NCI-H128 (cell line): ENCODE measurements at regions not wholly inside any gene's neighbourhood (a gene's known extent, or its start where the extent isn't known, plus 50 kb on each side); places are given as distances from the start of the nearest gene placed in this dataset.

ENCODE experiments used
- DNase-seq: peaks from one replicate; lab custom pipeline; 2025; ENCODE audit not compliant: unreplicated experiment; lab: John Stamatoyannopoulos, UW

GRCh38 chr3:126267169-126267975 is 87.0 kb upstream of the ALDH1L1 start:
- no peak for DNase-seq

- DNase-seq = no peak
These were observed 86.4 kb upstream of the ALDH1L1 start for GRCh38 chr3:126266850-126267168.

GRCh38 chr3:126266291-126266840 is 86.0 kb upstream of the ALDH1L1 start:
- no peak for DNase-seq

GRCh38 chr3:126264952-126265351 is 84.6 kb upstream of the ALDH1L1 start:
- no peak for DNase-seq

- DNase-seq = no peak
These were observed 84.0 kb upstream of the ALDH1L1 start for GRCh38 chr3:126264381-126264780.

GRCh38 chr3:126263971-126264370 is 83.6 kb upstream of the ALDH1L1 start:
- no peak for DNase-seq

- no peak for DNase-seq
These were observed 83.2 kb upstream of the ALDH1L1 start for GRCh38 chr3:126263539-126263938.

- DNase-seq = no peak
These were observed 81.8 kb upstream of the ALDH1L1 start for GRCh38 chr3:126262227-126262626.

- DNase-seq = no peak
These were observed 80.7 kb upstream of the ALDH1L1 start for GRCh38 chr3:126261037-126261436.

GRCh38 chr3:126259411-126260391 is 79.3 kb upstream of the ALDH1L1 start:
- no peak for DNase-seq

GRCh38 chr3:126258670-126259069 is 78.3 kb upstream of the ALDH1L1 start:
- DNase-seq = no peak

GRCh38 chr3:126257984-126258383 is 77.6 kb upstream of the ALDH1L1 start:
- no peak for DNase-seq

- no peak for DNase-seq
These were observed 76.8 kb upstream of the ALDH1L1 start for GRCh38 chr3:126257174-126257573.

GRCh38 chr3:126256251-126256650 is 75.9 kb upstream of the ALDH1L1 start:
- DNase-seq = no peak

GRCh38 chr3:126253072-126253471 is 72.7 kb upstream of the ALDH1L1 start:
- DNase-seq = no peak

GRCh38 chr3:126252373-126252772 is 72.0 kb upstream of the ALDH1L1 start:
- no peak for DNase-seq

GRCh38 chr3:126245811-126246727 is 65.7 kb upstream of the ALDH1L1 start:
- DNase-seq = peak; percentile 24
